Ovary (tissue), 7 donors: ENCODE measurements at regions not wholly inside any gene's neighbourhood (a gene's known extent, or its start where the extent isn't known, plus 50 kb on each side); places are given as distances from the start of the nearest gene placed in this dataset.

Source experiments
- DNase-seq, 5 donors: peaks; one replicate each; pipeline ENCODE4 v3.0.0-alpha.2; 2019 to 2020
- H3K27ac ChIP-seq, 2 donors: fragments of 200-600 bp; one replicate each; pipeline versions ENCODE4 v1.5.1 to v1.8.0; 2019 to 2022
- H3K27me3 ChIP-seq: fragments of 200-600 bp; one replicate; pipeline ENCODE4 v1.8.0; 2022
- H3K36me3 ChIP-seq: fragments of 200-600 bp; sonication (generic); one replicate; pipeline ENCODE4 v1.5.1; 2019
- H3K4me1 ChIP-seq: one replicate; pipeline ENCODE4 v1.8.1; 2013; ENCODE audit warnings: mild to moderate bottlenecking, moderate library complexity; ENCODE audit not compliant: insufficient read depth
- H3K4me3 ChIP-seq: fragments of 200-600 bp; sonication (generic); one replicate; pipeline ENCODE4 v1.5.1; 2017
- H3K9me3 ChIP-seq, 2 donors: fragments of 200-600 bp in 1 of 2; sonication (generic) in 1 of 2; one replicate each; pipeline versions ENCODE4 v1.5.1 to v1.8.1; 2013 to 2019; ENCODE audit warnings: mild to moderate bottlenecking in 1 of 2, moderate library complexity in 1 of 2
- CTCF ChIP-seq, 3 donors: fragments of 450-650 bp in 2 of 3; fragments of 200-600 bp in 1 of 3; IDR thresholded peaks; one replicate each; pipeline versions ENCODE4 v1.5.1 to v1.8.0; 2016 to 2022; ENCODE audit warnings: antibody characterized with exemption in 3 of 3, mild to moderate bottlenecking in 1 of 3
- EP300 ChIP-seq: sonication (generic); formaldehyde crosslinking; IDR thresholded peaks from one replicate; pipeline ENCODE4 v1.6.1; 2017; ENCODE audit warnings: antibody characterized with exemption
- POLR2A ChIP-seq: fragments of 450-650 bp; IDR thresholded peaks from one replicate; pipeline ENCODE4 v1.6.1; 2017; ENCODE audit warnings: antibody characterized with exemption, mild to moderate bottlenecking, moderate library complexity
- WGBS, 3 donors: extraction: QIAGEN DNeasy Blood & Tissue Kit in 1 of 3; methylation state at CpG; one replicate each; pipeline versions ENCODE4 v1.1.5 to v1.1.7; 2013 to 2017; 5-methylcytosine and 5-hydroxymethylcytosine counted together
- intact Hi-C, 4 donors: fragments of 100-400 bp; cut with DNase I; formaldehyde crosslinking; loops; one replicate each; pipeline versions ENCODE4 v1.11.0 to v1.15.1; 2022 to 2023
- donor health status: DM: no; HTN: no; CAD: no; lungs with moderate emphysema.
- donor health status: DM: no; HTN: no; CAD: no.
- donor health status: Bipolar disorder and iron deficiency.
- donor health status: DM: no; HTN: no; CAD: no.
- donor health status: DM: yes; HTN: yes; CAD: no.

DNA sequence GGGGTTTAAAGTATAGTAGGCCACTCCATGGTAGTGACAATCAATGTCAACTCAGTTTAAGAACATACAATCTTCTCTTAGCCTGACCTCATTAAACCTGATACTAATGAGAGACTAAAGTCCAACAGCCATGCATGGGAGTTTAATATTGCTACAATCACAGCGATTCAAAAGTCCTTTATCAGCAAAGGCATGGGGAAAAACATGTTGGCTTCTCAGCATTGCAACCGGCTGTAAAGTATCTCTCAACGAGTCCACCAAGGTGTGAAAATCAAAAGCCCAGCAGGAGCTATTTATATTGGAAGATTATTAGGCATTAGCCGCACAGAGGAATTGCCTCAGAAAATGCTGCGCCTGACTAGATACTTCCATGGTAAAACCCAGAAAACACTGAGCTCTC, 256.7 kb upstream of the PGRMC2 start:
- H3K4me3 ChIP-seq = no peak overlapping the region
- intact Hi-C loops = no loop called here
- WGBS, 3 donors = 77 to 80% (median 78%) methylated on average over 5 of the region's 5 CpGs
- no peaks in the 10 kb centered on the region for H3K27me3 ChIP-seq
- TF ChIP-seq POLR2A (no peak), EP300 (no peak), CTCF (IDR thresholded peaks at IDR 0.05) (no peak)
- no peak overlapping the region for H3K27ac ChIP-seq
- H3K9me3 ChIP-seq = no peaks in the 10 kb centered on the region
- no peaks in the 10 kb centered on the region for H3K36me3 ChIP-seq
- no peak for DNase-seq
- no peaks in the 10 kb centered on the region for H3K4me1 ChIP-seq

DNA sequence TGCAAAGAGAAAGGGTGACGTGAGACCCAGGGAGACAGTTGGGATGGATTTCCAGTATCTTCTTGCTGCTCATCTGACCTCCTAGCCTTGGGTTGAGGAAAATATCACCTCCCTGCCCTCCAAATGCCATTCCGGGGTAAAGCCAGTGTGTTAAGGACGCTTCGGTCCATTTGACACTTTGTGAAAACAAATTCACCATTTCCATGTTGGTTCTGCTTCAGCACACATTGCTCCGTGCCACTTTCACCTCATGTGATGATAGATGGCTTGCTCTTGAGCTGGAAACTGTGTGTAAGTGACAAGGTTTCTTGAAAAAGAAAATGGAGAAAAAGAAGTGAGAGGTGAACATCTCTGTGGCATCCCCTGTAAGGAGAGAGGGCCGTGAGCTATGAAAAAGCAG, 256.1 kb upstream of the PGRMC2 start:
- Histone ChIP-seq H3K27me3 (no peaks in the 10 kb centered on the region), H3K36me3 (no peaks in the 10 kb centered on the region), H3K4me1 (no peaks in the 10 kb centered on the region), H3K4me3 (no peak overlapping the region), H3K27ac (no peak overlapping the region), H3K9me3 (no peaks in the 10 kb centered on the region)
- no peak for DNase-seq
- 85 to 95% (median 94%) methylated on average over 6 of the region's 6 CpGs for WGBS, 3 donors
- TF ChIP-seq POLR2A = no peak
- TF ChIP-seq EP300 = no peak
- no peak for TF ChIP-seq CTCF (IDR thresholded peaks at IDR 0.05)
- intact Hi-C loops = no loop called here

- 96 to 97% (median 96%) methylated on average over 3 of the region's 3 CpGs for WGBS, 3 donors
- Histone ChIP-seq H3K9me3 (no peaks in the 10 kb centered on the region), H3K4me3 (no peak overlapping the region), H3K27me3 (no peaks in the 10 kb centered on the region), H3K4me1 (no peaks in the 10 kb centered on the region), H3K36me3 (no peaks in the 10 kb centered on the region), H3K27ac (no peak overlapping the region)
- no peak for TF ChIP-seq POLR2A
- no peak for TF ChIP-seq CTCF (IDR thresholded peaks at IDR 0.05)
- no peak for TF ChIP-seq EP300
- no peak for DNase-seq
- intact Hi-C loops = no loop called here
These were observed 254.4 kb upstream of the PGRMC2 start for GRCh38 chr4:128542047-128542446.

- Histone ChIP-seq H3K4me3 (no peak overlapping the region), H3K4me1 (no peaks in the 10 kb centered on the region), H3K27me3 (no peaks in the 10 kb centered on the region), H3K9me3 (no peaks in the 10 kb centered on the region), H3K36me3 (no peaks in the 10 kb centered on the region), H3K27ac (no peak overlapping the region)
- WGBS, 3 donors = 90 to 91% (median 91%) methylated on average over 3 of the region's 3 CpGs
- no peak for TF ChIP-seq EP300
- TF ChIP-seq POLR2A = no peak
- TF ChIP-seq CTCF (IDR thresholded peaks at IDR 0.05) = no peak
- intact Hi-C loops = no loop called here
- no peak for DNase-seq
These were observed 252.5 kb upstream of the PGRMC2 start for GRCh38 chr4:128540122-128540521.
